ENCODE measurements at regions not wholly inside any gene's neighbourhood (a gene's known extent, or its start where the extent isn't known, plus 50 kb on each side); places are given as distances from the start of the nearest gene placed in this dataset.
"Not testable (repeated sequence)": the region's sequence is repeated elsewhere in the genome, so short reads cannot be mapped to it uniquely, and the experiment has no call there.

- in situ Hi-C loops (cut with HindIII; ENCODE audit: low sequenced_read_pairs); H3K4me3 ChIP-seq (ENCODE audit: low read depth, low read length); DNase-seq (ENCODE audit: low read depth): not testable (repeated sequence)
Observed at GRCh38 chr1:234787011-234787584, 177.1 kb upstream of the IRF2BP2 start.

- H3K4me3 ChIP-seq (ENCODE audit: low read depth, low read length); in situ Hi-C loops (cut with HindIII; ENCODE audit: low sequenced_read_pairs); DNase-seq (ENCODE audit: low read depth): not testable (repeated sequence)
Observed at GRCh38 chr1:234785922-234786321, 175.9 kb upstream of the IRF2BP2 start.

- DNase-seq (ENCODE audit: low read depth); in situ Hi-C loops (cut with HindIII; ENCODE audit: low sequenced_read_pairs); H3K4me3 ChIP-seq (ENCODE audit: low read depth, low read length): not testable (repeated sequence)
Observed at GRCh38 chr1:234785471-234785919, 175.5 kb upstream of the IRF2BP2 start.

GRCh38 chr1:234784108-234784507 is 174.1 kb upstream of the IRF2BP2 start:
- DNase-seq (ENCODE audit: low read depth); in situ Hi-C loops (cut with HindIII; ENCODE audit: low sequenced_read_pairs); H3K4me3 ChIP-seq (ENCODE audit: low read depth, low read length): not testable (repeated sequence)

GRCh38 chr1:234782791-234783190 is 172.8 kb upstream of the IRF2BP2 start:
- no peak for DNase-seq (ENCODE audit: low read depth)
- in situ Hi-C loops (cut with HindIII; ENCODE audit: low sequenced_read_pairs): no loop called here
- no peak overlapping the region for H3K4me3 ChIP-seq (ENCODE audit: low read depth, low read length)
- TF ChIP-seq CTCF (IDR thresholded peaks at IDR 0.05; ENCODE audit: low read depth, low read length, missing control alignments): no peak

- in situ Hi-C loops (cut with HindIII; ENCODE audit: low sequenced_read_pairs): no loop called here
- DNase-seq (ENCODE audit: low read depth): no peak
- no peak for TF ChIP-seq CTCF (IDR thresholded peaks at IDR 0.05; ENCODE audit: low read depth, low read length, missing control alignments)
Observed at GRCh38 chr1:234782105-234782751, 172.2 kb upstream of the IRF2BP2 start.

GRCh38 chr1:234781241-234782065 is 171.5 kb upstream of the IRF2BP2 start:
- in situ Hi-C loops (cut with HindIII; ENCODE audit: low sequenced_read_pairs): no loop called here
- TF ChIP-seq CTCF (IDR thresholded peaks at IDR 0.05; ENCODE audit: low read depth, low read length, missing control alignments): no peak
- H3K4me3 ChIP-seq (ENCODE audit: low read depth, low read length): no peak overlapping the region
- no peak for DNase-seq (ENCODE audit: low read depth)

More at GRCh38 chr1:234782105-234782751, 172.2 kb upstream of the IRF2BP2 start:
- no peak overlapping the region for H3K4me3 ChIP-seq (ENCODE audit: low read depth, low read length)

- no peak overlapping the region for H3K4me3 ChIP-seq (ENCODE audit: low read depth, low read length)
- TF ChIP-seq CTCF (IDR thresholded peaks at IDR 0.05; ENCODE audit: low read depth, low read length, missing control alignments): no peak
- no peak for DNase-seq (ENCODE audit: low read depth)
- in situ Hi-C loops (cut with HindIII; ENCODE audit: low sequenced_read_pairs): no loop called here
Observed at GRCh38 chr1:234780531-234781162, 170.7 kb upstream of the IRF2BP2 start.

Measured in astrocyte of the cerebellum (primary cell).